HG03159 (cell line): ENCODE measurements at regions not wholly inside any gene's neighbourhood (a gene's known extent, or its start where the extent isn't known, plus 50 kb on each side); places are given as distances from the start of the nearest gene placed in this dataset.
"Not testable (repeated sequence)": the region's sequence is repeated elsewhere in the genome, so short reads cannot be mapped to it uniquely, and the experiment has no call there.

Experiments
- ATAC-seq: cut with Tn5 transposase; IDR thresholded peaks from one replicate; pipeline ENCODE4 v1.9.1; 2021; ENCODE audit warnings: mild to moderate bottlenecking, moderate library complexity; ENCODE audit not compliant: unreplicated experiment

GRCh38 chr3:73894474-73895213 lies 269.9 kb upstream of the PDZRN3 start:
- no peak for ATAC-seq

GRCh38 chr3:73893089-73893488 lies 268.3 kb upstream of the PDZRN3 start:
- ATAC-seq = no peak

- ATAC-seq = no peak
These were observed 261.1 kb upstream of the PDZRN3 start for GRCh38 chr3:73885862-73886261.

- ATAC-seq = no peak
These were observed 259.6 kb upstream of the PDZRN3 start for GRCh38 chr3:73884361-73884760.

GRCh38 chr3:73883497-73883896 lies 258.8 kb upstream of the PDZRN3 start:
- no peak for ATAC-seq

- ATAC-seq = no peak
These were observed 250.0 kb upstream of the PDZRN3 start for GRCh38 chr3:73874606-73875369.

GRCh38 chr3:73874161-73874560 lies 249.4 kb upstream of the PDZRN3 start:
- ATAC-seq = no peak

- no peak for ATAC-seq
These were observed 244.1 kb upstream of the PDZRN3 start for GRCh38 chr3:73868688-73869315.

GRCh38 chr3:73867524-73867923 lies 242.8 kb upstream of the PDZRN3 start:
- ATAC-seq = no peak

- no peak for ATAC-seq
These were observed 242.1 kb upstream of the PDZRN3 start for GRCh38 chr3:73866846-73867245.

- no peak for ATAC-seq
These were observed 238.9 kb upstream of the PDZRN3 start for GRCh38 chr3:73863546-73864079.

- ATAC-seq = no peak
These were observed 231.1 kb upstream of the PDZRN3 start for GRCh38 chr3:73855813-73856212.

GRCh38 chr3:73848173-73848906 lies 223.6 kb upstream of the PDZRN3 start:
- no peak for ATAC-seq

GRCh38 chr3:73846951-73847350 lies 222.2 kb upstream of the PDZRN3 start:
- ATAC-seq = no peak

GRCh38 chr3:73839032-73839431 lies 214.3 kb upstream of the PDZRN3 start:
- no peak for ATAC-seq

GRCh38 chr3:73835945-73836344 lies 211.2 kb upstream of the PDZRN3 start:
- no peak for ATAC-seq

- no peak for ATAC-seq
These were observed 207.7 kb upstream of the PDZRN3 start for GRCh38 chr3:73832426-73832825.

- no peak for ATAC-seq
These were observed 203.6 kb upstream of the PDZRN3 start for GRCh38 chr3:73828348-73828747.

- ATAC-seq = no peak
These were observed 203.0 kb upstream of the PDZRN3 start for GRCh38 chr3:73827725-73828211.

GRCh38 chr3:73827204-73827603 lies 202.5 kb upstream of the PDZRN3 start:
- ATAC-seq = no peak

GRCh38 chr3:73820896-73821295 lies 196.2 kb upstream of the PDZRN3 start:
- not testable (repeated sequence) for ATAC-seq
